ENCODE measurements at regions not wholly inside any gene's neighbourhood (a gene's known extent, or its start where the extent isn't known, plus 50 kb on each side); places are given as distances from the start of the nearest gene placed in this dataset.
"Not testable (repeated sequence)": the region's sequence is repeated elsewhere in the genome, so short reads cannot be mapped to it uniquely, and the experiment has no call there.

GRCh38 chr2:47690132-47690531 is 92.8 kb upstream of the MSH6 start:
- no peak for DNase-seq

- not testable (repeated sequence) for DNase-seq
These were observed 93.8 kb upstream of the MSH6 start for GRCh38 chr2:47689118-47689517.

- no peak for DNase-seq
These were observed 94.4 kb upstream of the MSH6 start for GRCh38 chr2:47688561-47688960.

GRCh38 chr2:47687856-47688255 is 95.1 kb upstream of the MSH6 start:
- DNase-seq, result no peak

GRCh38 chr2:47686018-47686417 is 96.9 kb upstream of the MSH6 start:
- no peak for DNase-seq

GRCh38 chr2:47682216-47682749 is 100.7 kb upstream of the MSH6 start:
- DNase-seq, result no peak

GRCh38 chr2:47676261-47676926 is 105.6 kb upstream of the KCNK12 start:
- DNase-seq, result no peak

- no peak for DNase-seq
These were observed 104.5 kb upstream of the KCNK12 start for GRCh38 chr2:47675196-47675825.

- DNase-seq, result no peak
These were observed 95.5 kb upstream of the KCNK12 start for GRCh38 chr2:47666332-47666731.

- no peak for DNase-seq
These were observed 94.0 kb upstream of the KCNK12 start for GRCh38 chr2:47664817-47665216.

GRCh38 chr2:47662552-47662951 is 91.8 kb upstream of the KCNK12 start:
- no peak for DNase-seq

- no peak for DNase-seq
These were observed 90.5 kb upstream of the KCNK12 start for GRCh38 chr2:47661310-47661709.

- DNase-seq, result no peak
These were observed 89.4 kb upstream of the KCNK12 start for GRCh38 chr2:47660168-47660567.

GRCh38 chr2:47658646-47659320 is 88.0 kb upstream of the KCNK12 start:
- no peak for DNase-seq

GRCh38 chr2:47657886-47658489 is 87.2 kb upstream of the KCNK12 start:
- DNase-seq, result no peak

- no peak for DNase-seq
These were observed 86.2 kb upstream of the KCNK12 start for GRCh38 chr2:47656715-47657600.

- DNase-seq, result no peak
These were observed 84.7 kb upstream of the KCNK12 start for GRCh38 chr2:47655563-47655880.

GRCh38 chr2:47654790-47655562 is 84.2 kb upstream of the KCNK12 start:
- no peak for DNase-seq

GRCh38 chr2:47653902-47654789 is 83.4 kb upstream of the KCNK12 start:
- DNase-seq, result no peak

- no peak for DNase-seq
These were observed 82.3 kb upstream of the KCNK12 start for GRCh38 chr2:47653036-47653435.
